ENCODE measurements at regions not wholly inside any gene's neighbourhood (a gene's known extent, or its start where the extent isn't known, plus 50 kb on each side); places are given as distances from the start of the nearest gene placed in this dataset.

DNA sequence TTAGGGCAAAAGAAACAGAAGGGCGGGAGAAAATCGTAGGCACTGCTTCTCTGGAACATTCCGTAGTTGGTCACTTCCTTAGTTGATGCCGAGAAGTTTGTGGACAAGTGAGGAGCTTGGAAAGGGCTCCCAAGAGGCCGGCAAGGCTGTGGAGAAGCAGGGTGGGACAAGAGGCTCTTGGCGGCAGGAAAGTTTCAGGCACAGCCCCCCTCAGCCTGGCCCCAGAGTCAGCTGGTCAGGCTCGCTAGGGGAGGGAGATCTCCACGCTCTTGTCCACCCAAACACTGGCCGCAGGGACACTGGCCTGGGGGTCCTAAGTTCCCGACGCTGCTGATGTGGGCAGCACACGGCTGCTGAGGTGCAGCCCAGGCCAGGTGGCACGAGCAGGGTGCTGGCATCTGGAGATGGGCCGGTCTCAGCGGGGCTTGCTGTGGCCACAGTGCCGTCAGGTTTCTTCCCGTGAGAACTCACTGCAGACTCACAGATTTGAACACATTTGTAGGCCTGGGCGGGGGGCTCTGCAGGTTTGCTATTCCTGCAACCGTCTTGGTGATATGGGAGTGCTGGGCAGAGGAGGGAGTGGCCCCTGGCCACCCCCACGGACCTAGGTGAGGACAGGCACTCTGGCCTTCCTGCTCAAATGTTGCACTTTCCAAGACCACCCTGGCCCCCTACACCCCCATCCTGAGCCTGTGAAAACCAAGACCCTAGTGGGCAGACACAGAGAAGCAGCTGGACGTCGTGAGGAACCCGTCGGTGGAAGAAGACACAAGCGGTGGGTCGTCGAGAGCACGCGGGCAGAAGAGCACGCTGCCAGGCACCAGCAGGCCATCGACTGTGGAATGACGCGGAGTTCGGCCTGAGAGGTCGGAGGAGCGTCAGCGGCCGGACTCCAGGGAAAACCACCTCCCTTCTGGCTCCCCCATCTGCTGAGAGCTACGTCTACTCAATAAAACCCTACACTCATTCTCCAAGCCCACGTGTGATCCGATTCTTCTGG is 160.1 kb downstream of the ERMARD start:
- no peak overlapping the region for H3K4me3 ChIP-seq (ENCODE audit: low read depth, low read length)
- H3K36me3 ChIP-seq (ENCODE audit: insufficient read depth, low read length): no peaks in the 10 kb centered on the region
- no peaks in the 10 kb centered on the region for H3K79me2 ChIP-seq (ENCODE audit: control insufficient read depth, insufficient read depth, low read length, unreplicated experiment)
- no peak overlapping the region for H2AFZ ChIP-seq (ENCODE audit: low read length, unreplicated experiment)
- no peak overlapping the region for H3K27ac ChIP-seq (ENCODE audit: low read depth, low read length)
- H3K27me3 ChIP-seq (ENCODE audit: insufficient read depth, low read length): no peaks in the 10 kb centered on the region
- H3K4me1 ChIP-seq (ENCODE audit: control insufficient read depth, insufficient read depth, low read length, unreplicated experiment): no peaks in the 10 kb centered on the region

- Histone ChIP-seq H3K36me3 (ENCODE audit: insufficient read depth, low read length) (no peaks in the 10 kb centered on the region), H3K79me2 (ENCODE audit: control insufficient read depth, insufficient read depth, low read length, unreplicated experiment) (no peaks in the 10 kb centered on the region), H2AFZ (ENCODE audit: low read length, unreplicated experiment) (no peak overlapping the region), H3K27ac (ENCODE audit: low read depth, low read length) (no peak overlapping the region), H3K27me3 (ENCODE audit: insufficient read depth, low read length) (no peaks in the 10 kb centered on the region), H3K4me3 (ENCODE audit: low read depth, low read length) (no peak overlapping the region), H3K4me1 (ENCODE audit: control insufficient read depth, insufficient read depth, low read length, unreplicated experiment) (no peaks in the 10 kb centered on the region)
Observed at GRCh38 chr6:169909113-169909512, 157.7 kb downstream of the ERMARD start.

DNA sequence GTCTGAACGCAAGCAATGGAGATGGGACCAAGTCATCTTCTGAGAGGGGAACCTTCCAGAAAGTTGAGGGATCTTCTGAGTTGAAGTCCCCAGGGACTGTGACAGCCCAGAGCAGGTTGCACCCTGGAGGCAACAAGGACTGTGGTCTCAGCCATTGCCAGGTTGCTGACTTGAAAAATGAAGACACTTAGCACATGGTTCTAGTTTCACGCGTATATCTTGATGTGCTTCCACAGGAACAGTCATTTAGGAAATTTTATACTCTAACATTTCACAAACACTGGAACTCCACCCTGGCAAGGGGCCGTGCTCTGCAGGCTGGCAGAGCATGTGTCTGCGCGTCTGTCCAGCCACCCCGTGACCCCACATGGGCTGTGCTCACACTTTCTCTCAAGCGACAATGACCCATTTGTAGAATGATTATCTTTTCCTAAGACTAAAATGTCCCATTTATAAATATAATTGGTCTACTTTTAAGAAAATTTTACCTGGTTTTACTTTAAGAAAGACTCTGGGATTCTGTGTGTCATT is 157.0 kb downstream of the ERMARD start:
- no peak overlapping the region for H2AFZ ChIP-seq (ENCODE audit: low read length, unreplicated experiment)
- no peak overlapping the region for H3K4me3 ChIP-seq (ENCODE audit: low read depth, low read length)
- H3K36me3 ChIP-seq (ENCODE audit: insufficient read depth, low read length): no peaks in the 10 kb centered on the region
- H3K27me3 ChIP-seq (ENCODE audit: insufficient read depth, low read length): no peaks in the 10 kb centered on the region
- no peaks in the 10 kb centered on the region for H3K4me1 ChIP-seq (ENCODE audit: control insufficient read depth, insufficient read depth, low read length, unreplicated experiment)
- H3K27ac ChIP-seq (ENCODE audit: low read depth, low read length): no peak overlapping the region
- no peaks in the 10 kb centered on the region for H3K79me2 ChIP-seq (ENCODE audit: control insufficient read depth, insufficient read depth, low read length, unreplicated experiment)

DNA sequence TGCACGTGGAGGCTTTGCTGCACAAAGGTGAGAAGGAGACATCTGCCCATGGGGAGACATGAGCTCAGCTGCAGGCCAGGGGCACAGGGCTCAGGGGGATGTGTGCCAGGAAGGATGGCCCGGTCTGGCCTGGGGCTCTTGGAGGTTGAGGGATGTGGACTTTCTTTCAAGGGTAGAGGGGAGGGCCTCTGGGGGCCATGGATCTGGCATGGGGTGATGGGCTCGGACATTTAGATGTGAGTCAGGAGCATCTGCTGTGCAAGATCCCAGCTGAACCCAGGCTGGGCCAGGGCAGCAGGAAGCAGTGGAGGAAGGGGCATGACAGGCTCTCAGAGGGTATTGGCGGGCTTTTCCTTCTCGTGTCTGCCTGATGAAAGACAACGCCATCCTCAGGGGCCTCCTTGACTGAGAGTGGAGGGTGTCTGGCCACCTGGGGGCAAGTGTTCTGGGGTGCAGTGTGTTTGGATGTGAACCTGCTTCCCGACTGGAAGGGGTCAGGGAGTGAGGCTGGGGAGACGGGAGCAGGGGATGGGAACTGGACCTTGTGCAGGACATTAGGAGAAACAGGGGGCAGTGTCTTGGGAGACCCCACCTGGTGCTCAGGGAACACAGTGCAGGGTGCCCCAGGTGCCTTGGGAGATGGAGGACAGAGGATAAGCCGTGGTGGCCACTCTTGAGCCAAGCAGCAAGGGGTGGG is 156.1 kb downstream of the ERMARD start:
- H3K79me2 ChIP-seq (ENCODE audit: control insufficient read depth, insufficient read depth, low read length, unreplicated experiment): no peaks in the 10 kb centered on the region
- H3K4me3 ChIP-seq (ENCODE audit: low read depth, low read length): no peak overlapping the region
- no peaks in the 10 kb centered on the region for H3K27me3 ChIP-seq (ENCODE audit: insufficient read depth, low read length)
- H2AFZ ChIP-seq (ENCODE audit: low read length, unreplicated experiment): no peak overlapping the region
- no peak overlapping the region for H3K27ac ChIP-seq (ENCODE audit: low read depth, low read length)
- no peaks in the 10 kb centered on the region for H3K36me3 ChIP-seq (ENCODE audit: insufficient read depth, low read length)
- H3K4me1 ChIP-seq (ENCODE audit: control insufficient read depth, insufficient read depth, low read length, unreplicated experiment): no peaks in the 10 kb centered on the region

DNA sequence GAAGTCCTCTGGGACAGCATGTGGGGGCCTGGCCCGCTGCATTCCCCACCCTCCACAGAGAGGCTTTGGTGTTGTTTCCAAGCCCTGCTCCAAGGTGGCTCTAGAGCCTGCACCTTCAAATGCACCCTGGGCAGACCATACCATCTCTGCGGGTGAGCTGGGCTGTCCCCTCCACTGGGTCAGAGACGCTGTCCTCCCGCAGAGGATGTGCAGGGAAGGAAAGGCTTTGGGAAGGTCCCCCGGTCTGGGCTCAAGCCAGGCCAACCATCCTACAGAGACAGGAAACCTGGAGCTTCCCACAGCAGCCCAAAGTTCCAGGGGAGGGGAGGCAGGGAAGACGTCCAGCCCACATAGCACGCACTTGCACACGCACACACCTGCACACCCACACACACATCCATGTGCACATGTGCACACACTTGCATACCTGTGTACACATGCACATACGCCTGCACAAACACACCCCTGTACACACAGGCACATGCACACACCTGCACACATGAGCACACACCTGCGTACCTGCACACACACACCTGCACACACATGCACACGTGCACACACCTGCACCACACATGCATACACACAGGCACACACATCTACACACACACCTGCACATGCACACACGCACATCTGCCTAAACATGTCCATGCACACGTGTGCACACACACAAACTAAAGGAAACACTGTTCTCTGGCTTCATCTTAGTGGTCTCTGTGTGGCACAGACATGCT is 155.4 kb downstream of the ERMARD start:
- H3K27me3 ChIP-seq (ENCODE audit: insufficient read depth, low read length): no peaks in the 10 kb centered on the region
- H3K4me1 ChIP-seq (ENCODE audit: control insufficient read depth, insufficient read depth, low read length, unreplicated experiment): no peaks in the 10 kb centered on the region
- H3K27ac ChIP-seq (ENCODE audit: low read depth, low read length): no peak overlapping the region
- no peaks in the 10 kb centered on the region for H3K79me2 ChIP-seq (ENCODE audit: control insufficient read depth, insufficient read depth, low read length, unreplicated experiment)
- H3K4me3 ChIP-seq (ENCODE audit: low read depth, low read length): no peak overlapping the region
- H2AFZ ChIP-seq (ENCODE audit: low read length, unreplicated experiment): no peak overlapping the region
- H3K36me3 ChIP-seq (ENCODE audit: insufficient read depth, low read length): no peaks in the 10 kb centered on the region

- H3K36me3 ChIP-seq (ENCODE audit: insufficient read depth, low read length): no peaks in the 10 kb centered on the region
- H3K4me1 ChIP-seq (ENCODE audit: control insufficient read depth, insufficient read depth, low read length, unreplicated experiment): no peaks in the 10 kb centered on the region
- no peaks in the 10 kb centered on the region for H3K27me3 ChIP-seq (ENCODE audit: insufficient read depth, low read length)
- no peak overlapping the region for H3K4me3 ChIP-seq (ENCODE audit: low read depth, low read length)
- no peak overlapping the region for H3K27ac ChIP-seq (ENCODE audit: low read depth, low read length)
- H3K79me2 ChIP-seq (ENCODE audit: control insufficient read depth, insufficient read depth, low read length, unreplicated experiment): no peaks in the 10 kb centered on the region
- no peak overlapping the region for H2AFZ ChIP-seq (ENCODE audit: low read length, unreplicated experiment)
Observed at GRCh38 chr6:169906004-169906687, 154.7 kb downstream of the ERMARD start.

- Histone ChIP-seq H3K4me1 (ENCODE audit: control insufficient read depth, insufficient read depth, low read length, unreplicated experiment) (no peaks in the 10 kb centered on the region), H3K27ac (ENCODE audit: low read depth, low read length) (no peak overlapping the region), H2AFZ (ENCODE audit: low read length, unreplicated experiment) (no peak overlapping the region)
Observed at GRCh38 chr6:169905041-169905807, 153.8 kb downstream of the ERMARD start.

GRCh38 chr6:169904051-169904922 is 152.9 kb downstream of the ERMARD start:
- Histone ChIP-seq H3K27me3 (ENCODE audit: insufficient read depth, low read length) (no peaks in the 10 kb centered on the region), H3K27ac (ENCODE audit: low read depth, low read length) (no peak overlapping the region), H3K4me3 (ENCODE audit: low read depth, low read length) (no peak overlapping the region)

More at GRCh38 chr6:169905041-169905807, 153.8 kb downstream of the ERMARD start:
- Histone ChIP-seq H3K36me3 (ENCODE audit: insufficient read depth, low read length) (no peaks in the 10 kb centered on the region), H3K79me2 (ENCODE audit: control insufficient read depth, insufficient read depth, low read length, unreplicated experiment) (no peaks in the 10 kb centered on the region), H3K4me3 (ENCODE audit: low read depth, low read length) (no peak overlapping the region), H3K27me3 (ENCODE audit: insufficient read depth, low read length) (no peaks in the 10 kb centered on the region)

DNA sequence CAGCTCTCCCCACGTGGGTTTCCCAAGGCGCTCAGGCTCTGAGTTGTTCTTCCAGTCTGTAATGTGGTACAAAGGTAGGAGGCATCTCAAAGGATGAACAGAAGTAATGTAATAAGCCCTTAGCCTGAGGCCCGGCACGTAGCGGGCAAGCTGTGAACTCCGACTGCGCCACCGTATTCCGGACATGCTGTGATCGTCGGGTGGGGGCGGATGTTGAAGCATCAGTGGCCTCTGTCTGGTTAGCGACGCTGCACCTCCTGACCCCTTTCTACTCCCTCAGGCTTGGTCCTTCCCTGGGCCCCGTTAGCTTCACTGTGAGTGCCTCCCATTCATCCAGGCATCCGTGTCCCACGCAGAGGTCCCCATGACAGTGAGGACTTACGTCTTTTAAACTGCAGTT is 151.7 kb downstream of the ERMARD start:
- no peaks in the 10 kb centered on the region for H3K79me2 ChIP-seq (ENCODE audit: control insufficient read depth, insufficient read depth, low read length, unreplicated experiment)
- H2AFZ ChIP-seq (ENCODE audit: low read length, unreplicated experiment): no peak overlapping the region
- H3K27ac ChIP-seq (ENCODE audit: low read depth, low read length): no peak overlapping the region
- H3K27me3 ChIP-seq (ENCODE audit: insufficient read depth, low read length): no peaks in the 10 kb centered on the region
- H3K4me1 ChIP-seq (ENCODE audit: control insufficient read depth, insufficient read depth, low read length, unreplicated experiment): no peaks in the 10 kb centered on the region
- no peak overlapping the region for H3K4me3 ChIP-seq (ENCODE audit: low read depth, low read length)
- H3K36me3 ChIP-seq (ENCODE audit: insufficient read depth, low read length): no peaks in the 10 kb centered on the region

More at GRCh38 chr6:169904051-169904922, 152.9 kb downstream of the ERMARD start:
- Histone ChIP-seq H3K4me1 (ENCODE audit: control insufficient read depth, insufficient read depth, low read length, unreplicated experiment) (no peaks in the 10 kb centered on the region), H3K79me2 (ENCODE audit: control insufficient read depth, insufficient read depth, low read length, unreplicated experiment) (no peaks in the 10 kb centered on the region), H2AFZ (ENCODE audit: low read length, unreplicated experiment) (no peak overlapping the region), H3K36me3 (ENCODE audit: insufficient read depth, low read length) (no peaks in the 10 kb centered on the region)
